Neural cell (in vitro differentiated cells): ENCODE measurements at regions not wholly inside any gene's neighbourhood (a gene's known extent, or its start where the extent isn't known, plus 50 kb on each side); places are given as distances from the start of the nearest gene placed in this dataset.
"Not testable (repeated sequence)": the region's sequence is repeated elsewhere in the genome, so short reads cannot be mapped to it uniquely, and the experiment has no call there.

ENCODE experiments used
- H2AFZ ChIP-seq: fragments of 200-600, 300-800 bp; sonication (generic), shearing (Covaris generic); 2 replicates; pipeline ENCODE4 v1.6.0; 2014; ENCODE audit warnings: low read depth, mild to moderate bottlenecking, antibody characterized with exemption, low read length, moderate library complexity
- H3F3A ChIP-seq: fragments of 200-600 bp; shearing (Covaris generic); 2 replicates; pipeline ENCODE4 v1.6.1; 2016; ENCODE audit warnings: mild to moderate bottlenecking, moderate library complexity, mixed read lengths, antibody characterized with exemption, low read length; ENCODE audit not compliant: insufficient read depth, poor library complexity, severe bottlenecking
- H3K27ac ChIP-seq: fragments of 200-600, 300-800 bp; sonication (generic), shearing (Covaris generic); 2 replicates; pipeline ENCODE4 v1.5.1; 2014; ENCODE audit warnings: mild to moderate bottlenecking, low read length, moderate library complexity
- H3K27me3 ChIP-seq: fragments of 300-800, 200-600 bp; sonication (generic), shearing (Covaris generic); 2 replicates; pipeline ENCODE4 v1.6.0; 2014; ENCODE audit warnings: mild to moderate bottlenecking, low read depth, low read length, moderate library complexity; ENCODE audit not compliant: insufficient read depth
- H3K36me3 ChIP-seq: fragments of 300-800, 200-600 bp; sonication (generic), shearing (Covaris generic); 2 replicates; pipeline ENCODE4 v1.5.1; 2014; ENCODE audit warnings: mild to moderate bottlenecking, antibody characterized with exemption, low read length, moderate library complexity; ENCODE audit not compliant: insufficient read depth
- H3K4me2 ChIP-seq: fragments of 300-800, 200-600 bp; sonication (generic), shearing (Covaris generic); 2 replicates; pipeline ENCODE4 v1.6.0; 2014; ENCODE audit warnings: mild to moderate bottlenecking, low read length
- H3K4me3 ChIP-seq: fragments of 300-800, 200-600 bp; sonication (generic), shearing (Covaris generic); 2 replicates; pipeline ENCODE4 v1.5.1; 2014; ENCODE audit warnings: mild to moderate bottlenecking, low read length, moderate library complexity
- H3K79me2 ChIP-seq: fragments of 200-600 bp; shearing (Covaris generic); replicated peaks from 2 replicates; pipeline ENCODE4 v1.6.0; 2014; ENCODE audit warnings: mild to moderate bottlenecking, low read length, moderate library complexity; ENCODE audit not compliant: insufficient read depth
- H3K9ac ChIP-seq: fragments of 300-800, 200-600 bp; sonication (generic), shearing (Covaris generic); 2 replicates; pipeline ENCODE4 v1.6.1; 2016; ENCODE audit warnings: mild to moderate bottlenecking, low read length, mixed read lengths
- H3K9me2 ChIP-seq: fragments of 200-600 bp; shearing (Covaris generic); 2 replicates; pipeline ENCODE4 v1.6.1; 2016; ENCODE audit warnings: mild to moderate bottlenecking, low read length, mixed read lengths; ENCODE audit not compliant: insufficient read depth
- H3K9me3 ChIP-seq: fragments of 200-600, 300-800 bp; sonication (generic), shearing (Covaris generic); 2 replicates; pipeline ENCODE4 v1.6.1; 2016; ENCODE audit warnings: mild to moderate bottlenecking, mixed run types, low read length, moderate library complexity, mixed read lengths
- H4K20me1 ChIP-seq: fragments of 200-600 bp; shearing (Covaris generic); 2 replicates; pipeline ENCODE4 v1.6.1; 2016; ENCODE audit warnings: mild to moderate bottlenecking, mixed run types; ENCODE audit not compliant: insufficient read depth
- EP300 ChIP-seq: fragments of 450-650 bp; conservative IDR thresholded peaks from 2 replicates; pipeline ENCODE4 v1.6.1; 2014; ENCODE audit warnings: antibody characterized with exemption, mild to moderate bottlenecking, moderate library complexity; ENCODE audit not compliant: poor library complexity, severe bottlenecking
- EZH2 ChIP-seq: fragments of 200-600, 300-800 bp; shearing (Covaris generic), sonication (generic); IDR thresholded peaks from 2 replicates; pipeline ENCODE4 v1.6.1; 2014; ENCODE audit warnings: antibody characterized with exemption, low read length, borderline replicate concordance, mild to moderate bottlenecking; ENCODE audit not compliant: insufficient read depth, poor library complexity, severe bottlenecking
- MXI1 ChIP-seq: fragments of 450-650 bp; conservative IDR thresholded peaks from 2 replicates; pipeline ENCODE4 v1.6.1; 2014; ENCODE audit warnings: antibody characterized with exemption, mild to moderate bottlenecking; ENCODE audit not compliant: poor library complexity, severe bottlenecking
- POLR2AphosphoS5 ChIP-seq: IDR thresholded peaks from 2 replicates; pipeline ENCODE4 v1.6.1; 2012
- RAD21 ChIP-seq: fragments of 450-650 bp; conservative IDR thresholded peaks from 2 replicates; pipeline ENCODE4 v1.6.1; 2014; ENCODE audit warnings: antibody characterized with exemption, mild to moderate bottlenecking, moderate library complexity
- SMC3 ChIP-seq: fragments of 450-650 bp; conservative IDR thresholded peaks from 2 replicates; pipeline ENCODE4 v1.6.1; 2014; ENCODE audit warnings: antibody characterized with exemption, mild to moderate bottlenecking, moderate library complexity; ENCODE audit not compliant: poor library complexity
- TAF1 ChIP-seq: IDR thresholded peaks from 2 replicates; pipeline ENCODE4 v1.6.1; 2012; ENCODE audit warnings: low read depth
- TF ChIP-seq, protein P1 (sequence below): IDR thresholded peaks from 2 replicates; pipeline ENCODE4 v1.6.1; 2012; ENCODE audit warnings: borderline replicate concordance
- TF ChIP-seq, protein P2 (sequence below): fragments of 450-650 bp; IDR thresholded peaks from 2 replicates; pipeline ENCODE4 v1.5.1; 2014; ENCODE audit warnings: antibody characterized with exemption, mild to moderate bottlenecking, moderate library complexity; ENCODE audit not compliant: poor library complexity, severe bottlenecking

DNA sequence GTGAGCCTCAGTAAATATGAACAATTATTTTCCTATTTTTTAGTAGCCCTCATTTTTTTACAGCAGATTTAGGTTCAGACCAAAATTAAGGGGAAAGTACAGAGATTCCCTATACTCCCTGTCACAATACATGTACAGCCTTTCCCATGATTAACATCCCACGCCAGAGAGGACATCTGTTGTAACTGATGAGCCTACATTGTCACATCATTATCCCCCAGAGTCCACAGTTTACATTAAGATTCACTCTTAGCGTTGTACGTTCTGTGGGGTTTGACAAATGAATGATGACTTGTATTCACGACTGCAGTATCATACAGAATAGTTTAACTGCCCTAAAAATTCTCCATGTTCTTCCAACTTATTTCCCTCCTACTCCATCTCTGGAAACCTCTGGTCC, 262.3 kb upstream of the MSX2 start:
- H3F3A ChIP-seq, result no peaks in the 10 kb centered on the region
- no peak overlapping the region for H3K4me2 ChIP-seq
- H4K20me1 ChIP-seq, result no peaks in the 10 kb centered on the region
- H3K27ac ChIP-seq, result no peak overlapping the region
- H3K27me3 ChIP-seq, result no peaks in the 10 kb centered on the region
- peak; percentile 64 for TF ChIP-seq EP300
- TF ChIP-seq POLR2AphosphoS5, result peak; percentile 81
- TF ChIP-seq SMC3, result no peak
- H3K9ac ChIP-seq, result no peak overlapping the region
- no peaks in the 10 kb centered on the region for H3K79me2 ChIP-seq
- no peaks in the 10 kb centered on the region for H3K9me2 ChIP-seq
- H3K4me3 ChIP-seq, result no peak overlapping the region
- H3K9me3 ChIP-seq, result no peaks in the 10 kb centered on the region
- no peaks in the 10 kb centered on the region for H3K36me3 ChIP-seq
- no peak overlapping the region for H2AFZ ChIP-seq

DNA sequence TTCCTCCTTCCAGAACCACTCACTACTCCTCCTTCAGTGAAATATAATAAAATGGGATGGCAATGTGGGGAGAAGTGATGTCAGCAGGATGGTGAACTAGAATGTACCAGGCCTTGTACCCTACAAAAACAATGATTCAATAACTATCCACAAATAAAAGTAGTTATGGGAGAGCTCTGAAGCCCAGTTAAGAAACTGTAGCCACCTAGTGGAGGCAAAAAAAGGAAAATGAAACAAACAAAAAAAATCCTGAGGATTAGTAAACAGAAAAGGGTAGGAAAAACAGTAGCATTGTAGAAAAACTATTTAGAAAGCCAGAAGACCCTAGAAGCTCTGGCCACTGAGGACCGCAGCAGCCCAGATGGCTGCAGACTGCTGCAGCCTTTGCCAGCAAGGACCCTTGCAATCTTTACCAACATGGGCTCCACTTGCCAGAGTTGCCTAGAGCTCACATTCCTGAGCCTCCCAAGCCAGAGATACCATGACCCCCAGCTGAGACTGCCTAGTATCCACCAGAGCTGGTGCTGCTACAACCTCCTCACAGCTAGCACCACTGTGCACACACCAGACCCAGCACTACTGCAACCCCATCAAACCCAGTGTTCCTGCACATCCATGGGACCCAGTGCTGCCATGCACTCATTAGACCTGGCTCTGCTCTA, 259.7 kb upstream of the MSX2 start:
- H3K36me3 ChIP-seq, result no peaks in the 10 kb centered on the region
- H3K9me3 ChIP-seq, result no peaks in the 10 kb centered on the region
- no peaks in the 10 kb centered on the region for H4K20me1 ChIP-seq
- H3K4me2 ChIP-seq, result no peak overlapping the region
- H3K9ac ChIP-seq, result no peak overlapping the region
- H2AFZ ChIP-seq, result no peak overlapping the region
- no peaks in the 10 kb centered on the region for H3K79me2 ChIP-seq
- H3K9me2 ChIP-seq, result no peaks in the 10 kb centered on the region
- TF ChIP-seq MXI1 (no peak), RAD21 (no peak), TAF1 (no peak), EZH2 (no peak), SMC3 (no peak), POLR2AphosphoS5 (no peak), EP300 (no peak)
- TF ChIP-seq, protein P1, sequence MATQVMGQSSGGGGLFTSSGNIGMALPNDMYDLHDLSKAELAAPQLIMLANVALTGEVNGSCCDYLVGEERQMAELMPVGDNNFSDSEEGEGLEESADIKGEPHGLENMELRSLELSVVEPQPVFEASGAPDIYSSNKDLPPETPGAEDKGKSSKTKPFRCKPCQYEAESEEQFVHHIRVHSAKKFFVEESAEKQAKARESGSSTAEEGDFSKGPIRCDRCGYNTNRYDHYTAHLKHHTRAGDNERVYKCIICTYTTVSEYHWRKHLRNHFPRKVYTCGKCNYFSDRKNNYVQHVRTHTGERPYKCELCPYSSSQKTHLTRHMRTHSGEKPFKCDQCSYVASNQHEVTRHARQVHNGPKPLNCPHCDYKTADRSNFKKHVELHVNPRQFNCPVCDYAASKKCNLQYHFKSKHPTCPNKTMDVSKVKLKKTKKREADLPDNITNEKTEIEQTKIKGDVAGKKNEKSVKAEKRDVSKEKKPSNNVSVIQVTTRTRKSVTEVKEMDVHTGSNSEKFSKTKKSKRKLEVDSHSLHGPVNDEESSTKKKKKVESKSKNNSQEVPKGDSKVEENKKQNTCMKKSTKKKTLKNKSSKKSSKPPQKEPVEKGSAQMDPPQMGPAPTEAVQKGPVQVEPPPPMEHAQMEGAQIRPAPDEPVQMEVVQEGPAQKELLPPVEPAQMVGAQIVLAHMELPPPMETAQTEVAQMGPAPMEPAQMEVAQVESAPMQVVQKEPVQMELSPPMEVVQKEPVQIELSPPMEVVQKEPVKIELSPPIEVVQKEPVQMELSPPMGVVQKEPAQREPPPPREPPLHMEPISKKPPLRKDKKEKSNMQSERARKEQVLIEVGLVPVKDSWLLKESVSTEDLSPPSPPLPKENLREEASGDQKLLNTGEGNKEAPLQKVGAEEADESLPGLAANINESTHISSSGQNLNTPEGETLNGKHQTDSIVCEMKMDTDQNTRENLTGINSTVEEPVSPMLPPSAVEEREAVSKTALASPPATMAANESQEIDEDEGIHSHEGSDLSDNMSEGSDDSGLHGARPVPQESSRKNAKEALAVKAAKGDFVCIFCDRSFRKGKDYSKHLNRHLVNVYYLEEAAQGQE, result no peak
- TF ChIP-seq, protein P2, sequence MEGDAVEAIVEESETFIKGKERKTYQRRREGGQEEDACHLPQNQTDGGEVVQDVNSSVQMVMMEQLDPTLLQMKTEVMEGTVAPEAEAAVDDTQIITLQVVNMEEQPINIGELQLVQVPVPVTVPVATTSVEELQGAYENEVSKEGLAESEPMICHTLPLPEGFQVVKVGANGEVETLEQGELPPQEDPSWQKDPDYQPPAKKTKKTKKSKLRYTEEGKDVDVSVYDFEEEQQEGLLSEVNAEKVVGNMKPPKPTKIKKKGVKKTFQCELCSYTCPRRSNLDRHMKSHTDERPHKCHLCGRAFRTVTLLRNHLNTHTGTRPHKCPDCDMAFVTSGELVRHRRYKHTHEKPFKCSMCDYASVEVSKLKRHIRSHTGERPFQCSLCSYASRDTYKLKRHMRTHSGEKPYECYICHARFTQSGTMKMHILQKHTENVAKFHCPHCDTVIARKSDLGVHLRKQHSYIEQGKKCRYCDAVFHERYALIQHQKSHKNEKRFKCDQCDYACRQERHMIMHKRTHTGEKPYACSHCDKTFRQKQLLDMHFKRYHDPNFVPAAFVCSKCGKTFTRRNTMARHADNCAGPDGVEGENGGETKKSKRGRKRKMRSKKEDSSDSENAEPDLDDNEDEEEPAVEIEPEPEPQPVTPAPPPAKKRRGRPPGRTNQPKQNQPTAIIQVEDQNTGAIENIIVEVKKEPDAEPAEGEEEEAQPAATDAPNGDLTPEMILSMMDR, result no peak
- no peak overlapping the region for H3K4me3 ChIP-seq
- H3F3A ChIP-seq, result no peaks in the 10 kb centered on the region
- H3K27ac ChIP-seq, result no peak overlapping the region
- H3K27me3 ChIP-seq, result no peaks in the 10 kb centered on the region

DNA sequence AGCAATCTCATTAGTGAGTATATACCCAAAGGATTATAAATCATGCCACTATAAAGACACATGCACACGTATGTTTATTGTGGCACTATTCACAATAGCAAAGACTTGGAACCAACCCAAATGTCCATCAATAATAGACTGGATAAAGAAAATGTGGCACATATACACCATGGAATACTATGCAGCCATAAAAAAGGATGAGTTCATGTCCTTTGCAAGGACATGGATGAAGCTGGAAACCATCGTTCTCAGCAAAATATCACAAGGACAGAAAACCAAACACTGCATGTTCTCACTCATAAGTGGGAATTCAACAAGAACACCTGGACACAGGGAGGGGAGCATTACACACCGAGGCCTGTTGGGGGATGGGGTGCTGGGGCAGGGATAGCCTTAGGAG, 252.9 kb upstream of the MSX2 start:
- not testable (repeated sequence) for H3K27ac ChIP-seq, H3K9ac ChIP-seq, H4K20me1 ChIP-seq, H3K4me2 ChIP-seq, H3K9me3 ChIP-seq, H3F3A ChIP-seq, H2AFZ ChIP-seq, H3K9me2 ChIP-seq, H3K27me3 ChIP-seq, H3K4me3 ChIP-seq, H3K79me2 ChIP-seq, H3K36me3 ChIP-seq
